ENCODE measurements at regions not wholly inside any gene's neighbourhood (a gene's known extent, or its start where the extent isn't known, plus 50 kb on each side); places are given as distances from the start of the nearest gene placed in this dataset.
"Not testable (repeated sequence)": the region's sequence is repeated elsewhere in the genome, so short reads cannot be mapped to it uniquely, and the experiment has no call there.

- no peaks in the 10 kb centered on the region for H3K36me3 ChIP-seq (ENCODE audit: control insufficient read depth, insufficient read depth, low read length)
- no peak overlapping the region for H3K4me3 ChIP-seq (ENCODE audit: low read depth, low read length)
Observed at GRCh38 chr5:30380228-30380627, 813.3 kb upstream of the CDH6 start.

GRCh38 chr5:30376848-30377247 is 816.6 kb upstream of the CDH6 start:
- Histone ChIP-seq H3K27me3 (ENCODE audit: control insufficient read depth, insufficient read depth, low read length) (no peaks in the 10 kb centered on the region), H3K9me3 (ENCODE audit: control insufficient read depth, insufficient read depth, low read length) (no peaks in the 10 kb centered on the region)

More at GRCh38 chr5:30380228-30380627, 813.3 kb upstream of the CDH6 start:
- no peaks in the 10 kb centered on the region for H3K27me3 ChIP-seq (ENCODE audit: control insufficient read depth, insufficient read depth, low read length)
- no peaks in the 10 kb centered on the region for H3K9me3 ChIP-seq (ENCODE audit: control insufficient read depth, insufficient read depth, low read length)
- H3K4me1 ChIP-seq (ENCODE audit: control insufficient read depth, insufficient read depth, low read length): no peaks in the 10 kb centered on the region
- H3K9ac ChIP-seq (ENCODE audit: low read depth, low read length): no peak overlapping the region

GRCh38 chr5:30368064-30368463 is 825.4 kb upstream of the CDH6 start:
- H3K4me1 ChIP-seq (ENCODE audit: control insufficient read depth, insufficient read depth, low read length): no peaks in the 10 kb centered on the region
- H3K36me3 ChIP-seq (ENCODE audit: control insufficient read depth, insufficient read depth, low read length): no peaks in the 10 kb centered on the region
- H3K9me3 ChIP-seq (ENCODE audit: control insufficient read depth, insufficient read depth, low read length): no peaks in the 10 kb centered on the region
- H3K9ac ChIP-seq (ENCODE audit: low read depth, low read length): no peak overlapping the region
- no peak overlapping the region for H3K4me3 ChIP-seq (ENCODE audit: low read depth, low read length)
- no peaks in the 10 kb centered on the region for H3K27me3 ChIP-seq (ENCODE audit: control insufficient read depth, insufficient read depth, low read length)

More at GRCh38 chr5:30376848-30377247, 816.6 kb upstream of the CDH6 start:
- H3K4me3 ChIP-seq (ENCODE audit: low read depth, low read length): no peak overlapping the region
- H3K36me3 ChIP-seq (ENCODE audit: control insufficient read depth, insufficient read depth, low read length): no peaks in the 10 kb centered on the region
- no peaks in the 10 kb centered on the region for H3K4me1 ChIP-seq (ENCODE audit: control insufficient read depth, insufficient read depth, low read length)
- no peak overlapping the region for H3K9ac ChIP-seq (ENCODE audit: low read depth, low read length)

- H3K9ac ChIP-seq (ENCODE audit: low read depth, low read length); H3K36me3 ChIP-seq (ENCODE audit: control insufficient read depth, insufficient read depth, low read length); H3K4me1 ChIP-seq (ENCODE audit: control insufficient read depth, insufficient read depth, low read length); H3K27me3 ChIP-seq (ENCODE audit: control insufficient read depth, insufficient read depth, low read length); H3K9me3 ChIP-seq (ENCODE audit: control insufficient read depth, insufficient read depth, low read length); H3K4me3 ChIP-seq (ENCODE audit: low read depth, low read length): not testable (repeated sequence)
Observed at GRCh38 chr5:30365031-30365430, 828.5 kb upstream of the CDH6 start.

GRCh38 chr5:30357371-30357770 is 836.1 kb upstream of the CDH6 start:
- Histone ChIP-seq H3K4me1 (ENCODE audit: control insufficient read depth, insufficient read depth, low read length) (no peaks in the 10 kb centered on the region), H3K4me3 (ENCODE audit: low read depth, low read length) (no peak overlapping the region)

GRCh38 chr5:30355675-30356074 is 837.8 kb upstream of the CDH6 start:
- H3K9me3 ChIP-seq (ENCODE audit: control insufficient read depth, insufficient read depth, low read length): no peaks in the 10 kb centered on the region

More at GRCh38 chr5:30357371-30357770, 836.1 kb upstream of the CDH6 start:
- H3K27me3 ChIP-seq (ENCODE audit: control insufficient read depth, insufficient read depth, low read length): no peaks in the 10 kb centered on the region
- H3K36me3 ChIP-seq (ENCODE audit: control insufficient read depth, insufficient read depth, low read length): no peaks in the 10 kb centered on the region
- H3K9me3 ChIP-seq (ENCODE audit: control insufficient read depth, insufficient read depth, low read length): no peaks in the 10 kb centered on the region
- no peak overlapping the region for H3K9ac ChIP-seq (ENCODE audit: low read depth, low read length)

GRCh38 chr5:30347858-30348257 is 845.6 kb upstream of the CDH6 start:
- Histone ChIP-seq H3K4me3 (ENCODE audit: low read depth, low read length) (no peak overlapping the region), H3K36me3 (ENCODE audit: control insufficient read depth, insufficient read depth, low read length) (no peaks in the 10 kb centered on the region), H3K9ac (ENCODE audit: low read depth, low read length) (no peak overlapping the region), H3K9me3 (ENCODE audit: control insufficient read depth, insufficient read depth, low read length) (no peaks in the 10 kb centered on the region), H3K27me3 (ENCODE audit: control insufficient read depth, insufficient read depth, low read length) (no peaks in the 10 kb centered on the region), H3K4me1 (ENCODE audit: control insufficient read depth, insufficient read depth, low read length) (no peaks in the 10 kb centered on the region)

More at GRCh38 chr5:30355675-30356074, 837.8 kb upstream of the CDH6 start:
- H3K27me3 ChIP-seq (ENCODE audit: control insufficient read depth, insufficient read depth, low read length): no peaks in the 10 kb centered on the region
- H3K36me3 ChIP-seq (ENCODE audit: control insufficient read depth, insufficient read depth, low read length): no peaks in the 10 kb centered on the region
- no peaks in the 10 kb centered on the region for H3K4me1 ChIP-seq (ENCODE audit: control insufficient read depth, insufficient read depth, low read length)
- H3K4me3 ChIP-seq (ENCODE audit: low read depth, low read length): no peak overlapping the region
- no peak overlapping the region for H3K9ac ChIP-seq (ENCODE audit: low read depth, low read length)

GRCh38 chr5:30345539-30346345 is 847.7 kb upstream of the CDH6 start:
- not testable (repeated sequence) for H3K36me3 ChIP-seq (ENCODE audit: control insufficient read depth, insufficient read depth, low read length); H3K4me1 ChIP-seq (ENCODE audit: control insufficient read depth, insufficient read depth, low read length); H3K9ac ChIP-seq (ENCODE audit: low read depth, low read length); H3K9me3 ChIP-seq (ENCODE audit: control insufficient read depth, insufficient read depth, low read length); H3K27me3 ChIP-seq (ENCODE audit: control insufficient read depth, insufficient read depth, low read length); H3K4me3 ChIP-seq (ENCODE audit: low read depth, low read length)

GRCh38 chr5:30343707-30344106 is 849.8 kb upstream of the CDH6 start:
- no peaks in the 10 kb centered on the region for H3K36me3 ChIP-seq (ENCODE audit: control insufficient read depth, insufficient read depth, low read length)
- no peaks in the 10 kb centered on the region for H3K27me3 ChIP-seq (ENCODE audit: control insufficient read depth, insufficient read depth, low read length)
- no peak overlapping the region for H3K4me3 ChIP-seq (ENCODE audit: low read depth, low read length)
- no peaks in the 10 kb centered on the region for H3K9me3 ChIP-seq (ENCODE audit: control insufficient read depth, insufficient read depth, low read length)
- H3K4me1 ChIP-seq (ENCODE audit: control insufficient read depth, insufficient read depth, low read length): no peaks in the 10 kb centered on the region
- H3K9ac ChIP-seq (ENCODE audit: low read depth, low read length): no peak overlapping the region

- Histone ChIP-seq H3K4me3 (ENCODE audit: low read depth, low read length) (no peak overlapping the region), H3K4me1 (ENCODE audit: control insufficient read depth, insufficient read depth, low read length) (no peaks in the 10 kb centered on the region), H3K9me3 (ENCODE audit: control insufficient read depth, insufficient read depth, low read length) (no peaks in the 10 kb centered on the region), H3K27me3 (ENCODE audit: control insufficient read depth, insufficient read depth, low read length) (no peaks in the 10 kb centered on the region), H3K9ac (ENCODE audit: low read depth, low read length) (no peak overlapping the region), H3K36me3 (ENCODE audit: control insufficient read depth, insufficient read depth, low read length) (no peaks in the 10 kb centered on the region)
Observed at GRCh38 chr5:30341466-30341865, 852.0 kb upstream of the CDH6 start.

- H3K9me3 ChIP-seq (ENCODE audit: control insufficient read depth, insufficient read depth, low read length): no peaks in the 10 kb centered on the region
- H3K36me3 ChIP-seq (ENCODE audit: control insufficient read depth, insufficient read depth, low read length): no peaks in the 10 kb centered on the region
- no peak overlapping the region for H3K9ac ChIP-seq (ENCODE audit: low read depth, low read length)
- no peaks in the 10 kb centered on the region for H3K4me1 ChIP-seq (ENCODE audit: control insufficient read depth, insufficient read depth, low read length)
- H3K27me3 ChIP-seq (ENCODE audit: control insufficient read depth, insufficient read depth, low read length): no peaks in the 10 kb centered on the region
- H3K4me3 ChIP-seq (ENCODE audit: low read depth, low read length): no peak overlapping the region
Observed at GRCh38 chr5:30337084-30337573, 856.4 kb upstream of the CDH6 start.

- H3K9me3 ChIP-seq (ENCODE audit: control insufficient read depth, insufficient read depth, low read length): no peaks in the 10 kb centered on the region
- no peaks in the 10 kb centered on the region for H3K27me3 ChIP-seq (ENCODE audit: control insufficient read depth, insufficient read depth, low read length)
- H3K9ac ChIP-seq (ENCODE audit: low read depth, low read length): no peak overlapping the region
- no peaks in the 10 kb centered on the region for H3K4me1 ChIP-seq (ENCODE audit: control insufficient read depth, insufficient read depth, low read length)
- no peaks in the 10 kb centered on the region for H3K36me3 ChIP-seq (ENCODE audit: control insufficient read depth, insufficient read depth, low read length)
- no peak overlapping the region for H3K4me3 ChIP-seq (ENCODE audit: low read depth, low read length)
Observed at GRCh38 chr5:30331534-30331933, 862.0 kb upstream of the CDH6 start.
